Right lobe of liver (tissue), 4 donors: ENCODE measurements at regions not wholly inside any gene's neighbourhood (a gene's known extent, or its start where the extent isn't known, plus 50 kb on each side); places are given as distances from the start of the nearest gene placed in this dataset.

Experiments
- POLR2A ChIP-seq: fragments of 450-650 bp; IDR thresholded peaks from one replicate; pipeline ENCODE4 v1.6.1; 2017; ENCODE audit warnings: antibody characterized with exemption, mild to moderate bottlenecking
- TF ChIP-seq, protein P1 (sequence below), 4 donors: fragments of 200-600 bp in 3 of 4; fragments of 450-650 bp in 1 of 4; IDR thresholded peaks; one replicate each; pipeline versions ENCODE4 v1.5.1 to v1.8.0; 2016 to 2022; ENCODE audit warnings: antibody characterized with exemption in 4 of 4, mild to moderate bottlenecking in 2 of 4
- donor health status: DM: no; HTN: no; CAD: no.
- donor health status: DM: no; HTN: no; CAD: no.
- donor health status: DM: no; HTN: yes; CAD: no.

DNA sequence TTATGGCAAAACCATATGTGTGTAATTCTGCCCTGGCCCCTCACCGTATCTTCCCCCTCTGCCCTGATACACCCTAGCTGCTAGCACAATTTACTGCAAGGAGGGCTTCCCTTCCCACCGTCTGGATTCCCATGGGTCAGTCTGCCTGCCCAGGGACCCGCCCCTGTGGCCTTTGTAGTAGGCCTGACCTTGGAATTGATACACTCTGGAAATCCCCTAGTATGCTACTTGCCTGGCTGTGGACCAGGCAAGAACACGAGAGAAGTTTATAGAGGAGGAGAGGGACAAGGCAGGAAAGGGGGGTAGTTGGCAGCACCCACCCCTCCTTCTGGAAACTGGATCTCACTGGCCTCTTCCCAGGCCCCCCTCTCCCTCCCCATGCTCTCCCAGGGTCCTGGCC is 115.8 kb upstream of the CCL21 start:
- TF ChIP-seq, protein P1, sequence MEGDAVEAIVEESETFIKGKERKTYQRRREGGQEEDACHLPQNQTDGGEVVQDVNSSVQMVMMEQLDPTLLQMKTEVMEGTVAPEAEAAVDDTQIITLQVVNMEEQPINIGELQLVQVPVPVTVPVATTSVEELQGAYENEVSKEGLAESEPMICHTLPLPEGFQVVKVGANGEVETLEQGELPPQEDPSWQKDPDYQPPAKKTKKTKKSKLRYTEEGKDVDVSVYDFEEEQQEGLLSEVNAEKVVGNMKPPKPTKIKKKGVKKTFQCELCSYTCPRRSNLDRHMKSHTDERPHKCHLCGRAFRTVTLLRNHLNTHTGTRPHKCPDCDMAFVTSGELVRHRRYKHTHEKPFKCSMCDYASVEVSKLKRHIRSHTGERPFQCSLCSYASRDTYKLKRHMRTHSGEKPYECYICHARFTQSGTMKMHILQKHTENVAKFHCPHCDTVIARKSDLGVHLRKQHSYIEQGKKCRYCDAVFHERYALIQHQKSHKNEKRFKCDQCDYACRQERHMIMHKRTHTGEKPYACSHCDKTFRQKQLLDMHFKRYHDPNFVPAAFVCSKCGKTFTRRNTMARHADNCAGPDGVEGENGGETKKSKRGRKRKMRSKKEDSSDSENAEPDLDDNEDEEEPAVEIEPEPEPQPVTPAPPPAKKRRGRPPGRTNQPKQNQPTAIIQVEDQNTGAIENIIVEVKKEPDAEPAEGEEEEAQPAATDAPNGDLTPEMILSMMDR (IDR thresholded peaks at IDR 0.05) = no peak
- no peak for TF ChIP-seq POLR2A
